WERI-Rb-1 (cell line): ENCODE measurements at regions not wholly inside any gene's neighbourhood (a gene's known extent, or its start where the extent isn't known, plus 50 kb on each side); places are given as distances from the start of the nearest gene placed in this dataset.
A peak's percentile ranks its signal among the peaks of the same experiment; 100 is the strongest.

Experiments used
- DNase-seq: peaks from one replicate; pipeline ENCODE4 v3.0.0-alpha.2; 2020
- H3K27ac ChIP-seq: fragments of 250-450 bp; sonication (Bioruptor Pico); 2 replicates; pipeline ENCODE4 v1.5.1; 2020; ENCODE audit warnings: mild to moderate bottlenecking, moderate library complexity
- H3K27me3 ChIP-seq: fragments of 250-450 bp; sonication (Bioruptor Pico); 2 replicates; pipeline ENCODE4 v1.5.1; 2021; ENCODE audit warnings: mild to moderate bottlenecking, low read depth, moderate library complexity; ENCODE audit not compliant: insufficient read depth, severe bottlenecking
- H3K36me3 ChIP-seq: fragments of 250-450 bp; sonication (Bioruptor Pico); 2 replicates; pipeline ENCODE4 v1.5.1; 2020; ENCODE audit warnings: mild to moderate bottlenecking, moderate library complexity
- H3K4me3 ChIP-seq: 2 replicates; pipeline ENCODE4 v1.5.1; 2011; ENCODE audit warnings: low read depth, mild to moderate bottlenecking, control low read depth, low read length
- H3K9me3 ChIP-seq: fragments of 250-450 bp; sonication (Bioruptor Pico); 2 replicates; pipeline ENCODE4 v1.5.1; 2021; ENCODE audit warnings: mild to moderate bottlenecking, moderate library complexity; ENCODE audit not compliant: severe bottlenecking
- CTCF ChIP-seq: IDR thresholded peaks from 2 replicates; pipeline ENCODE4 v1.5.1; 2011; ENCODE audit warnings: low read depth, mild to moderate bottlenecking, control low read depth, inconsistent platforms, low read length

GRCh38 chr1:239765163-239765562 lies 326.5 kb upstream of the FMN2 start:
- Histone ChIP-seq H3K4me3 (no peak overlapping the region), H3K9me3 (no peaks in the 10 kb centered on the region), H3K36me3 (no peaks in the 10 kb centered on the region), H3K27ac (no peak overlapping the region), H3K27me3 (no peaks in the 10 kb centered on the region)
- no peak for DNase-seq
- TF ChIP-seq CTCF, result peak; percentile 24

GRCh38 chr1:239771550-239771949 lies 320.1 kb upstream of the FMN2 start:
- TF ChIP-seq CTCF, result no peak
- no peak for DNase-seq
- no peak overlapping the region for H3K4me3 ChIP-seq
- no peak overlapping the region for H3K27ac ChIP-seq
- no peaks in the 10 kb centered on the region for H3K36me3 ChIP-seq
- H3K9me3 ChIP-seq, result no peaks in the 10 kb centered on the region
- no peaks in the 10 kb centered on the region for H3K27me3 ChIP-seq

- H3K27me3 ChIP-seq, result no peaks in the 10 kb centered on the region
- DNase-seq, result no peak
- no peak overlapping the region for H3K27ac ChIP-seq
- TF ChIP-seq CTCF, result no peak
- no peak overlapping the region for H3K4me3 ChIP-seq
- no peaks in the 10 kb centered on the region for H3K36me3 ChIP-seq
- H3K9me3 ChIP-seq, result no peaks in the 10 kb centered on the region
These were observed 319.2 kb upstream of the FMN2 start for GRCh38 chr1:239772446-239772845.

GRCh38 chr1:239775466-239775865 lies 316.2 kb upstream of the FMN2 start:
- Histone ChIP-seq H3K36me3 (no peaks in the 10 kb centered on the region), H3K27me3 (no peaks in the 10 kb centered on the region), H3K4me3 (no peak overlapping the region), H3K27ac (no peak overlapping the region), H3K9me3 (no peaks in the 10 kb centered on the region)
- TF ChIP-seq CTCF, result no peak
- DNase-seq, result no peak

- DNase-seq, result no peak
- H3K27ac ChIP-seq, result no peak overlapping the region
- no peak overlapping the region for H3K4me3 ChIP-seq
- no peaks in the 10 kb centered on the region for H3K36me3 ChIP-seq
- H3K9me3 ChIP-seq, result no peaks in the 10 kb centered on the region
- no peak for TF ChIP-seq CTCF
- no peaks in the 10 kb centered on the region for H3K27me3 ChIP-seq
These were observed 313.4 kb upstream of the FMN2 start for GRCh38 chr1:239778208-239778813.

GRCh38 chr1:239779962-239780361 lies 311.7 kb upstream of the FMN2 start:
- no peak overlapping the region for H3K27ac ChIP-seq
- TF ChIP-seq CTCF, result no peak
- H3K4me3 ChIP-seq, result no peak overlapping the region
- no peaks in the 10 kb centered on the region for H3K36me3 ChIP-seq
- no peaks in the 10 kb centered on the region for H3K9me3 ChIP-seq
- DNase-seq, result no peak
- H3K27me3 ChIP-seq, result no peaks in the 10 kb centered on the region
